Esophagus muscularis mucosa (tissue), 4 donors: ENCODE measurements at regions not wholly inside any gene's neighbourhood (a gene's known extent, or its start where the extent isn't known, plus 50 kb on each side); places are given as distances from the start of the nearest gene placed in this dataset.
A peak's percentile ranks its signal among the peaks of the same experiment; 100 is the strongest.

Experiments
- DNase-seq: peaks from one replicate; pipeline ENCODE4 v3.0.0-alpha.2; 2017; ENCODE audit errors: extremely low spot score
- H3K27ac ChIP-seq, 4 donors: fragments of 200-600 bp; sonication (generic); replicated peaks in 1 of 4; 1 replicate in 3 of 4; 2 replicates in 1 of 4; pipeline ENCODE4 v1.5.1; 2016 to 2019; ENCODE audit warnings: mild to moderate bottlenecking in 1 of 4
- H3K27me3 ChIP-seq, 4 donors: fragments of 200-600 bp; sonication (generic); one replicate each; pipeline versions ENCODE4 v1.5.1 to v1.6.0; 2016 to 2019
- H3K36me3 ChIP-seq, 4 donors: fragments of 200-600 bp; sonication (generic); one replicate each; pipeline ENCODE4 v1.5.1; 2016 to 2019
- H3K4me1 ChIP-seq, 4 donors: fragments of 200-600 bp; sonication (generic); one replicate each; pipeline ENCODE4 v1.5.1; 2016 to 2019
- H3K4me3 ChIP-seq, 4 donors: fragments of 200-600 bp; sonication (generic); 1 replicate in 2 of 4; 2 replicates in 2 of 4; pipeline ENCODE4 v1.5.1; 2016 to 2019; ENCODE audit warnings: mild to moderate bottlenecking in 4 of 4, moderate library complexity in 1 of 4
- H3K9me3 ChIP-seq, 4 donors: fragments of 200-600 bp; sonication (generic); 1 replicate in 3 of 4; 2 replicates in 1 of 4; pipeline ENCODE4 v1.5.1; 2016 to 2019
- CTCF ChIP-seq, 3 experiments: fragments of 200-600 bp in 2 of 3; fragments of 450-650 bp in 1 of 3; sonication (generic) in 2 of 3; IDR thresholded peaks; one replicate each; pipeline ENCODE4 v1.5.1; 2017 to 2019; ENCODE audit warnings: antibody characterized with exemption in 3 of 3, mild to moderate bottlenecking in 2 of 3, moderate library complexity in 1 of 3
- EP300 ChIP-seq: sonication (generic); formaldehyde crosslinking; IDR thresholded peaks from one replicate; pipeline ENCODE4 v1.6.1; 2017; ENCODE audit warnings: antibody characterized with exemption
- POLR2A ChIP-seq: fragments of 450-650 bp; IDR thresholded peaks from one replicate; pipeline ENCODE4 v1.6.1; 2017; ENCODE audit warnings: antibody characterized with exemption, moderate library complexity, mild to moderate bottlenecking, low read depth
- POLR2AphosphoS5 ChIP-seq, 2 donors: sonication (generic); formaldehyde crosslinking; IDR thresholded peaks; one replicate each; pipeline ENCODE4 v1.6.1; 2017; ENCODE audit warnings: antibody characterized with exemption in 2 of 2
- WGBS: methylation state at CpG from one replicate; pipeline ENCODE4 v1.1.5; 2018; 5-methylcytosine and 5-hydroxymethylcytosine counted together
- intact Hi-C: fragments of 100-400 bp; cut with DNase I; formaldehyde crosslinking; loops from one replicate; pipeline ENCODE4 v1.15.1; 2023

GRCh38 chr3:38985981-38986380, 65.8 kb downstream of the SCN11A start:
- no peak overlapping the region for H3K4me3 ChIP-seq
- H3K36me3 ChIP-seq = no peaks in the 10 kb centered on the region
- 71% methylated on average over 4 of the region's 4 CpGs for WGBS
- H3K27ac ChIP-seq = no peak overlapping the region
- DNase-seq = peak; percentile 85
- intact Hi-C loops = no loop called here
- TF ChIP-seq EP300 (no peak), POLR2AphosphoS5 (IDR thresholded peaks at IDR 0.05) (no peak), CTCF (IDR thresholded peaks at IDR 0.05) (no peak), POLR2A (no peak)
- H3K4me1 ChIP-seq = no peaks in the 10 kb centered on the region
- H3K9me3 ChIP-seq = no peaks in the 10 kb centered on the region
- H3K27me3 ChIP-seq = peaks cover 0 to 5% (median 0%) of the 10 kb centered on the region in 4 donors

GRCh38 chr3:38985581-38985980, 66.2 kb downstream of the SCN11A start:
- TF ChIP-seq POLR2AphosphoS5 (IDR thresholded peaks at IDR 0.05) (no peak), CTCF (IDR thresholded peaks at IDR 0.05) (no peak), EP300 (no peak), POLR2A (no peak)
- intact Hi-C loops = no loop called here

GRCh38 chr3:38984731-38985130, 67.0 kb downstream of the SCN11A start:
- no peaks in the 10 kb centered on the region for H3K36me3 ChIP-seq
- H3K27me3 ChIP-seq = peaks cover 0 to 5% (median 0%) of the 10 kb centered on the region in 4 donors
- H3K27ac ChIP-seq = no peak overlapping the region
- 84% methylated on average over 7 of the region's 7 CpGs for WGBS
- no peak overlapping the region for H3K4me3 ChIP-seq
- TF ChIP-seq CTCF (IDR thresholded peaks at IDR 0.05) = no peak
- no peaks in the 10 kb centered on the region for H3K9me3 ChIP-seq
- intact Hi-C loops = no loop called here
- DNase-seq = peak; percentile 50
- H3K4me1 ChIP-seq = no peaks in the 10 kb centered on the region

More at GRCh38 chr3:38985581-38985980, 66.2 kb downstream of the SCN11A start:
- Histone ChIP-seq H3K27ac (no peak overlapping the region), H3K27me3 (peaks cover 0 to 5% (median 0%) of the 10 kb centered on the region in 4 donors), H3K4me3 (no peak overlapping the region), H3K36me3 (no peaks in the 10 kb centered on the region), H3K9me3 (no peaks in the 10 kb centered on the region), H3K4me1 (no peaks in the 10 kb centered on the region)
- DNase-seq = no peak

GRCh38 chr3:38984110-38984509, 67.6 kb downstream of the SCN11A start:
- no peak overlapping the region for H3K4me3 ChIP-seq
- intact Hi-C loops = no loop called here

More at GRCh38 chr3:38984110-38984509, 67.6 kb downstream of the SCN11A start:
- Histone ChIP-seq H3K27ac (no peak overlapping the region), H3K36me3 (no peaks in the 10 kb centered on the region), H3K27me3 (peaks cover 0 to 3% (median 0%) of the 10 kb centered on the region in 4 donors), H3K4me1 (no peaks in the 10 kb centered on the region), H3K9me3 (no peaks in the 10 kb centered on the region)
- DNase-seq = peak; percentile 12
- TF ChIP-seq POLR2A = no peak
- no peak for TF ChIP-seq CTCF (IDR thresholded peaks at IDR 0.05)
- TF ChIP-seq POLR2AphosphoS5 (IDR thresholded peaks at IDR 0.05) = no peak
- TF ChIP-seq EP300 = no peak
